Neural progenitor cell (in vitro differentiated cells): ENCODE measurements at regions not wholly inside any gene's neighbourhood (a gene's known extent, or its start where the extent isn't known, plus 50 kb on each side); places are given as distances from the start of the nearest gene placed in this dataset.

Source experiments
- CTCF ChIP-seq: fragments of 200-600 bp; sonication (generic); IDR thresholded peaks from 2 replicates; pipeline ENCODE4 v1.5.1; 2017; ENCODE audit warnings: antibody characterized with exemption, mild to moderate bottlenecking
- EZH2 ChIP-seq: fragments of 200-600 bp; sonication (generic); IDR thresholded peaks from 2 replicates; pipeline ENCODE4 v1.6.1; 2017; ENCODE audit warnings: antibody characterized with exemption, mild to moderate bottlenecking, moderate library complexity

DNA sequence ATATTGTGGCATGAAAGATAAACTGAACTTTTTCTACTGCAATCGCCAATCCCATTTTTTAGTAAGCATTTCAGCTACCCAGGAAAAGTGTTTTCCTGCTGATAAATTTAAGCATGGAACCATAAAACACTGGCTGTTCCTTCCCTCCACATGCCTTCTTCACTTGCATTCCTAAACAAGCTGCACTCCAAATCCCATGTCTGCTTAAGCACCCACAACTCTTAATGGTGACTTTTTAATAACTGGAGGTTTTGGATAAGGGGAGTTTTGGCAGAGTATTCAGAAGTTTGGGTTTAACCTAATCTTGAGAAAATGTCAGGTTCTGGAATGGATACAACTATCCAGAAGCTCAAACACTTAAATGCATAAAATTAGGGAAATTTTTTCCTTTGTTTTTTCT is 345.6 kb upstream of the CA10 start:
- TF ChIP-seq CTCF: no peak
- TF ChIP-seq EZH2: no peak
